B cell (primary cell): ENCODE measurements at regions not wholly inside any gene's neighbourhood (a gene's known extent, or its start where the extent isn't known, plus 50 kb on each side); places are given as distances from the start of the nearest gene placed in this dataset.

Experiments
- ATAC-seq: fragments of 200-7000 bp; cut with Tn5 transposase; one replicate; pipeline ENCODE4 v1.10.0; 2021; ENCODE audit warnings: low read depth, mild to moderate bottlenecking, moderate number of reproducible peaks, moderate library complexity
- CTCF ChIA-PET: fragments of 350-600 bp; sonication (Branson Sonifier 250); formaldehyde crosslinking; loops from one replicate; lab custom pipeline; 2021; ENCODE audit warnings: antibody characterized with exemption, inconsistent platforms; lab: Charles Lee
- POLR2A ChIA-PET: fragments of 350-600 bp; sonication (Branson Sonifier 250); formaldehyde crosslinking; loops from one replicate; lab custom pipeline; 2021; ENCODE audit warnings: antibody characterized with exemption; lab: Charles Lee
- DNase-seq: peaks from one replicate; pipeline ENCODE4 v3.0.0; 2013
- H2AFZ ChIP-seq: 2 replicates; pipeline ENCODE4 v1.6.1; 2012; ENCODE audit warnings: mild to moderate bottlenecking, low read depth, low read length; ENCODE audit not compliant: insufficient read depth, poor library complexity, severe bottlenecking
- H3K27ac ChIP-seq, 2 donors: 1 replicate in 1 of 2; 2 replicates in 1 of 2; pipeline ENCODE4 v1.5.1; 2012 to 2013; ENCODE audit warnings: low read length in 2 of 2, mild to moderate bottlenecking in 2 of 2, moderate library complexity in 1 of 2
- H3K27me3 ChIP-seq, 4 experiments: fragments of 200-600 bp in 1 of 4; sonication (generic) in 1 of 4; replicated peaks in 1 of 4; 1 replicate in 2 of 4; 2 replicates in 2 of 4; pipeline versions ENCODE4 v1.6.1 to v1.7.0; 2013 to 2016; ENCODE audit warnings: low read length in 3 of 4, mild to moderate bottlenecking in 2 of 4, mixed read lengths in 1 of 4, moderate library complexity in 1 of 4; ENCODE audit not compliant: insufficient read depth in 4 of 4, control insufficient read depth in 3 of 4; ENCODE audit errors: control extremely low read depth in 1 of 4
- H3K36me3 ChIP-seq, 2 experiments: replicated peaks in 1 of 2; 1 replicate in 1 of 2; 2 replicates in 1 of 2; pipeline versions ENCODE4 v1.6.1 to v1.7.1; 2013; ENCODE audit warnings: low read length in 1 of 2; ENCODE audit not compliant: insufficient read depth in 2 of 2, control insufficient read depth in 1 of 2; ENCODE audit errors: control extremely low read depth in 1 of 2, extremely low read depth in 1 of 2
- H3K4me1 ChIP-seq, 2 donors: fragments of 200-600 bp in 1 of 2; sonication (generic) in 1 of 2; 1 replicate in 1 of 2; 2 replicates in 1 of 2; pipeline versions ENCODE4 v1.5.1 to v1.6.1; 2013 to 2017; ENCODE audit warnings: low read length in 2 of 2; ENCODE audit not compliant: control insufficient read depth in 2 of 2, insufficient read depth in 2 of 2
- H3K4me2 ChIP-seq: replicated peaks from 2 replicates; pipeline ENCODE3; 2012; ENCODE audit warnings: mild to moderate bottlenecking, low read depth, low read length; ENCODE audit not compliant: poor library complexity, severe bottlenecking
- H3K4me3 ChIP-seq, 5 experiments: fragments of 200-600 bp in 1 of 5; sonication (generic) in 1 of 5; 1 replicate in 3 of 5; 2 replicates in 2 of 5; pipeline versions ENCODE4 v1.5.1 to v1.7.0; 2011 to 2016; ENCODE audit warnings: low read length in 4 of 5, mild to moderate bottlenecking in 4 of 5, low read depth in 2 of 5, control low read depth in 1 of 5, moderate library complexity in 1 of 5; ENCODE audit not compliant: insufficient read depth in 1 of 5; ENCODE audit errors: control extremely low read depth in 1 of 5, extremely low read depth in 1 of 5
- H3K79me2 ChIP-seq: fragments of 200-600 bp; sonication (generic); one replicate; pipeline ENCODE4 v1.6.0; 2016; ENCODE audit warnings: low read length; ENCODE audit not compliant: control insufficient read depth, insufficient read depth
- H3K9ac ChIP-seq: fragments of 200-600 bp; sonication (generic); 2 replicates; pipeline ENCODE4 v1.6.1; 2017; ENCODE audit warnings: mild to moderate bottlenecking, low read length, moderate library complexity
- H3K9me3 ChIP-seq, 3 donors: one replicate each; pipeline versions ENCODE4 v1.6.1 to v1.7.1; 2013; ENCODE audit warnings: low read length in 2 of 3; ENCODE audit not compliant: control insufficient read depth in 2 of 3, insufficient read depth in 1 of 3; ENCODE audit errors: control extremely low read depth in 1 of 3
- H4K20me1 ChIP-seq: 2 replicates; pipeline ENCODE4 v1.6.0; 2012; ENCODE audit warnings: mild to moderate bottlenecking, low read length; ENCODE audit not compliant: insufficient read depth, control insufficient read depth, poor library complexity, severe bottlenecking
- H3K27ac Mint-ChIP-seq: one replicate; pipeline ENCODE4 v1.8.0; 2021; ENCODE audit warnings: mixed read lengths
- H3K27me3 Mint-ChIP-seq: one replicate; pipeline ENCODE4 v1.8.0; 2021; ENCODE audit warnings: mixed read lengths
- H3K4me1 Mint-ChIP-seq: one replicate; pipeline ENCODE4 v1.8.0; 2021; ENCODE audit warnings: mixed read lengths
- H3K4me3 Mint-ChIP-seq: one replicate; pipeline ENCODE4 v1.8.0; 2021; ENCODE audit warnings: mixed read lengths
- H3K9me3 Mint-ChIP-seq: one replicate; pipeline ENCODE4 v1.8.0; 2022; ENCODE audit warnings: mixed read lengths; ENCODE audit not compliant: insufficient read depth
- CTCF ChIP-seq: fragments of 200-600 bp; IDR thresholded peaks from one replicate; pipeline ENCODE4 v1.8.0; 2022; ENCODE audit warnings: antibody characterized with exemption, mild to moderate bottlenecking
- EZH2 ChIP-seq: IDR thresholded peaks from 2 replicates; pipeline ENCODE4 v1.6.1; 2012; ENCODE audit warnings: borderline replicate concordance, low read depth, mild to moderate bottlenecking, moderate library complexity, low read length; ENCODE audit not compliant: insufficient read depth, poor library complexity, severe bottlenecking
- WGBS: methylation state at CpG from one replicate; pipeline ENCODE4 v1.1.5; 2013; ENCODE audit warnings: missing lambda C conversion rate; ENCODE audit not compliant: insufficient coverage; 5-methylcytosine and 5-hydroxymethylcytosine counted together
- intact Hi-C: fragments of 100-400 bp; cut with micrococcal nuclease; formaldehyde crosslinking; loops from one replicate; pipeline ENCODE4 v1.10.0; 2022

GRCh38 chr2:75353131-75353530, 153.8 kb upstream of the TACR1 start:
- intact Hi-C loops, result no loop called here
- ChIA-PET CTCF (no interaction called here), POLR2A (no interaction called here)
- no peak overlapping the region for H3K27ac ChIP-seq
- no peak for TF ChIP-seq EZH2
- TF ChIP-seq CTCF, result no peak
- H3K9me3 ChIP-seq, result no peaks in the 10 kb centered on the region
- Mint-ChIP-seq H3K9me3 (peaks cover 6% of the 10 kb centered on the region), H3K27ac (no peak overlapping the region), H3K27me3 (no peaks in the 10 kb centered on the region), H3K4me1 (no peaks in the 10 kb centered on the region), H3K4me3 (no peak overlapping the region)
- H3K4me3 ChIP-seq, result no peak overlapping the region
- no peak overlapping the region for H3K9ac ChIP-seq
- no peak for ATAC-seq
- no peak for DNase-seq
- peaks cover 1 to 2% of the 10 kb centered on the region in 2 experiments for H3K36me3 ChIP-seq
- H3K4me1 ChIP-seq, result no peaks in the 10 kb centered on the region
- H3K79me2 ChIP-seq, result no peaks in the 10 kb centered on the region
- no peaks in the 10 kb centered on the region for H4K20me1 ChIP-seq
- H3K27me3 ChIP-seq, result no peaks in the 10 kb centered on the region
- no peak overlapping the region for H3K4me2 ChIP-seq
- H2AFZ ChIP-seq, result no peak overlapping the region

GRCh38 chr2:75348307-75348706, 149.0 kb upstream of the TACR1 start:
- DNase-seq (no peak), ATAC-seq (no peak)
- H3K79me2 ChIP-seq, result no peaks in the 10 kb centered on the region
- no peak overlapping the region for H3K9ac ChIP-seq
- POLR2A ChIA-PET, result no interaction called here
- no peak overlapping the region for H3K27ac Mint-ChIP-seq
- H3K27me3 ChIP-seq, result no peaks in the 10 kb centered on the region
- peaks cover 6% of the 10 kb centered on the region for H3K9me3 Mint-ChIP-seq
- CTCF ChIA-PET, result no interaction called here
- H4K20me1 ChIP-seq, result no peaks in the 10 kb centered on the region
- H3K27me3 Mint-ChIP-seq, result no peaks in the 10 kb centered on the region
- no peak overlapping the region for H2AFZ ChIP-seq
- H3K4me1 ChIP-seq, result no peaks in the 10 kb centered on the region
- peaks cover 0 to 2% of the 10 kb centered on the region in 2 experiments for H3K36me3 ChIP-seq
- no peaks in the 10 kb centered on the region for H3K9me3 ChIP-seq
- H3K27ac ChIP-seq, result no peak overlapping the region
- intact Hi-C loops, result no loop called here
- H3K4me1 Mint-ChIP-seq, result peaks cover 15% of the 10 kb centered on the region
- no peak overlapping the region for H3K4me2 ChIP-seq
- no peak overlapping the region for H3K4me3 Mint-ChIP-seq
- TF ChIP-seq CTCF, result no peak
- TF ChIP-seq EZH2, result no peak
- no peak overlapping the region for H3K4me3 ChIP-seq
- WGBS, result 80% methylated on average over 1 of the region's 1 CpG
